AG09309 (cell line): ENCODE measurements at regions not wholly inside any gene's neighbourhood (a gene's known extent, or its start where the extent isn't known, plus 50 kb on each side); places are given as distances from the start of the nearest gene placed in this dataset.

ENCODE experiments used
- DNase-seq: peaks from one replicate; pipeline ENCODE4 v3.0.0-alpha.2; 2010; ENCODE audit warnings: low read depth
- H3K4me3 ChIP-seq: 2 replicates; pipeline ENCODE4 v1.5.1; 2011; ENCODE audit warnings: mild to moderate bottlenecking, low read depth, low read length, moderate library complexity; ENCODE audit not compliant: control insufficient read depth
- CTCF ChIP-seq: IDR thresholded peaks from 2 replicates; pipeline ENCODE4 v1.5.1; 2011; ENCODE audit warnings: mild to moderate bottlenecking, low read depth, low read length, inconsistent platforms; ENCODE audit not compliant: insufficient read depth, control insufficient read depth; ENCODE audit errors: missing control alignments

- TF ChIP-seq CTCF, result no peak
- no peak for DNase-seq
- no peak overlapping the region for H3K4me3 ChIP-seq
These were observed 236.2 kb upstream of the HAND2 start for GRCh38 chr4:173766171-173766600.

GRCh38 chr4:173765751-173766150 lies 235.7 kb upstream of the HAND2 start:
- no peak overlapping the region for H3K4me3 ChIP-seq
- no peak for TF ChIP-seq CTCF
- DNase-seq, result no peak

GRCh38 chr4:173763389-173763788 lies 233.4 kb upstream of the HAND2 start:
- H3K4me3 ChIP-seq, result no peak overlapping the region
- no peak for DNase-seq
- no peak for TF ChIP-seq CTCF

GRCh38 chr4:173761938-173762337 lies 231.9 kb upstream of the HAND2 start:
- TF ChIP-seq CTCF, result no peak
- H3K4me3 ChIP-seq, result no peak overlapping the region
- DNase-seq, result no peak

GRCh38 chr4:173761236-173761635 lies 231.2 kb upstream of the HAND2 start:
- DNase-seq, result no peak
- TF ChIP-seq CTCF, result no peak
- H3K4me3 ChIP-seq, result no peak overlapping the region

- TF ChIP-seq CTCF, result no peak
- H3K4me3 ChIP-seq, result no peak overlapping the region
- DNase-seq, result no peak
These were observed 228.1 kb upstream of the HAND2 start for GRCh38 chr4:173758132-173758531.

- no peak for DNase-seq
- no peak overlapping the region for H3K4me3 ChIP-seq
- no peak for TF ChIP-seq CTCF
These were observed 223.4 kb upstream of the HAND2 start for GRCh38 chr4:173753408-173753807.
